GM18502 (cell line): ENCODE measurements at regions not wholly inside any gene's neighbourhood (a gene's known extent, or its start where the extent isn't known, plus 50 kb on each side); places are given as distances from the start of the nearest gene placed in this dataset.

Source experiments
- ATAC-seq: cut with Tn5 transposase; IDR thresholded peaks from one replicate; pipeline ENCODE4 v1.9.1; 2021; ENCODE audit warnings: mild to moderate bottlenecking; ENCODE audit not compliant: unreplicated experiment, poor library complexity

DNA sequence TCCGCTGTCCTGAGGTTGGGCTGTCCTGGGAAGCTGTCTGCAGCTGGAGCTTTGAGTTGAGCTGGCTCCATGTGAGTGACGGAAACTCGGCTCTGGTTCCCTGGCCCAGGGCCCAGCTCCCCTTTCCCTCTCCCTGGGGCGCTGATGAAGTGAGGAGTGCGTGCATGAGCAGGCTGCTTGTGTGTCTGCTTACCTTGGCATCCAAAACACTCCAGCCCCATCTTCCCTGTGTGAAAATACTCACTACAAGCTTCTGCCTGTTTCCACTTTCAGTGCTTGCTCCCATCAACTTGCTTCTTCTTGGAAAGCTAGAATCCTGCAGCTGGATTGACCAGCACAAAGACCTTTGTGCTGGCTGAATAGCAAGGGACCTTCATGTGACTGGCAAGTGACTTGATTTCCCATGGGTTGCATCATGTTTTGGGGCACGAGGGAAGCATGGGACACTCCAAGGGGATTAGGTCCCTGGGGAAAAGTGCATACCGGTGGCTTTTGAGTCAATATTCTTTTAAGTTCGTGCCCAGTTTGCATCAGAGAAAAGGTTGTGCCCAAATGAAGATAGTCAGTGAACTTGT is 198.1 kb downstream of the GADD45G start:
- no peak for ATAC-seq

GRCh38 chr9:89803403-89803802 is 198.6 kb downstream of the GADD45G start:
- ATAC-seq, result no peak

DNA sequence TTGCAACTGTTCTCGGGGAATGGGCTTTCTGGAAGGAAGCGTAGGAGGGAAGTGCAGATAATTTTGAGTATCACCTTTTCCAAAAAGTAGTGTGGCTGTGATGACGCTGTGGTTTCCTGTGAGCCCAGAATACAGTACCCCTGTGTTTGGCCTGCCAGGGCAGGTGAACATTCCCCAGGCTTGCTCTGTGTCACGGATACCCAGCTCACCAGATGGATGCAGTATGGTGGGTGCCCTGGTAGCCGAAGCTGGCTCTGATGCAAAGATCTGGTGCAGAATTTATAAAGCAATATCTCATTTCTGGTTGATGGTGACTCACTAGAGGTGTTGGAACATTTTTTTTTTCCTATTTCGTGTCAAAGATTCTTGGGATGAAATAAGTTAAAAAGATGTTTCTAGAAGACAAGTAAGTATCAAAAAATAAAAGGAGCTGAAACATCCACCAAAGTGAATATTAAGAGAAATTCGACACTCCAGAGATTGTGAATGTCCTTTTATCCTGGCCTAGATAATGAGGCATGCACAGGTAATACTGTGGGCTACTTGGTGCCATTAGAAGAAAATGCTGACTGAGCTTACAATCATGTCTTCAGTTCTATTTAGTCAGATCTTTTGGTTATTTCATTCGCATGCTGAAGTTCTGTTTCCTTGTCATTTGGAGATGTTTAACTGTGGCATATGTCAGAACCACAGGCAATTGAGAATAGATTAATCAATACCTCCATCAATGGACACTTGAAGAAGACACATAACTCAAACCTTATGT is 200.1 kb downstream of the GADD45G start:
- ATAC-seq, result no peak

- ATAC-seq, result no peak
Observed at GRCh38 chr9:89805571-89806292, 200.9 kb downstream of the GADD45G start.

DNA sequence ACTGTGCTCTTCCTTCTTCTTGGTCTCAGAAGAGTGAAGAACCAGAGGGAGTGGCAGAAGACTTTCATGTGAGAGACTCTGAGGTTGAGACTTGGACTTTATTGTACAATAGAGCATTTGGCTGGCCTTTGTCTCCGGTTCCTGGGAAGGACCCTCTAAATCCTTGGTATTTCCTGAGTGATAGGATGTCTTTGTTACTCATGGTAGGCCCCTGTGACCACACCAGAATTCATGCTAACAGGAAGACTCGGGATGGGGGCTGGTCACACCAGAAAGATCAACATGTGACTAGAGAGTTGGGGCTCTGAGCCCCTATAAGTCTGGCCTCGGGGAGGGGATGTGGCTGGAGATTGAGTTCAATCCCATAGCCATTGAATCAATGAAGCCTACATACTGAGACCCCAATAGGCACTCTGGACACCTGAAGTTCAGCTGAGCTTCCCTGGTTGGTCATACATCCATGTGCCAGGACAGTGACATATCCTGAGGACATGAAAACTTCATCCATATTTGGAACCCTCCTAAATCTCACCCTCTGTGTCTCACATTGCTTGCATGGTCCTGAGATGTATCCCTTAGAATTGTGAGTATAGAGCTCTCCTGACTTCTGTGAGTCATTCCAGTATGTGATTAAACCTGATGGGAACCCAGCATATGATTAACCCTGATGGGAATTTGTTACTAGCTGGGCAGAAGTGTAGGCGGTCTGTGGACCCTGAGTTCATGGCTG is 201.7 kb downstream of the GADD45G start:
- ATAC-seq, result no peak

- ATAC-seq, result no peak
Observed at GRCh38 chr9:89807101-89807395, 202.2 kb downstream of the GADD45G start.

DNA sequence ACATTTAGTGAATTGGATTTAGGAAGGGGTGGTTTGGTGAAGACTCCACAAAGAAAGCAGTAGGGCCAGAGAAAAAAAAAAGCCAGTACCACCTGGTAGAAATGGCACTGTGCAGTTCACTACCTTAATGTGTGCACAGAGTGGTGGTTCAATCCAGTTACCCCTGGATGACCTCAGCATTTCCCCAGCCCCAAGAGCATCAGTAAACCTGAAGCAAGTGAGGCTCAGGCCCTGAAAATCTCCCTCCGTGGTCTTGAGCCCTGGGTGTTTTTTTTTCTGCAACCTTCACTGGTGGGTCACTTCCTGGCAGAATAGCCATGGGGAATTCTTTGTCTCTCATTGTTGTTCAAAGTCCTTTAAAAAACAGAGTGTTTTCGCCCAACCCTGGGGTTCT is 202.9 kb downstream of the GADD45G start:
- no peak for ATAC-seq

DNA sequence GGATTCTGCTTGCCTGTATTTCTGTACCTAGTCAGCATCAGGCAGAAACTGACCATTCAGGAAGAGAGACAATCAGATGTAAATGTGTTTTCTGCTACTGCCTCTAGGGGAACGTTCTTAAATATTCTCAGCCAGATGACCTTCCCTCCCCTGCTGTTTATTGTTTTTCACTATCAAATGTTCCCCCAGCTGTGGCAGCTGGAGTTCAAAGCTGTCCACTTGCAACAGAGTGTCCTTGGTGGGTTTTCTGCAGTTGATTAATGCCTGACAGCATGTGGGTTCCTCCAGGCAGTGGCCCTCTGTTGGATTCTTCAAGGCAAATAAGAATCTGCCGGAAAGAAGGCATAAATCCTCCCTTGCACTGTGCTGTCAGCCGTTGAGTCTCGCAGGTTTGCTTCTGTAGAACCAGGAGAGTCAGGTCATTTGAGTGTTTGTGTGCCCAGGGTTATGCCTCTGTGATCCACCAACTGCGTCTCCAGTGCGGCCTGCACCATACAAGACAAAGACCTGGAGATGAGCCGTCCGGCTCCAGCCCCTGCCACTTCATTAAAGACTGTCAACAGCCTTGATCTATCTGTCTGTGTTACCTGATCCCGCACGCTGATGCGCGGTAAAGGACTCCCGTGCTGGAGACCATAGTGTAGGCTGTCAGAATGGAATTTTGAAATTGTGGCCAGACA is 203.4 kb downstream of the GADD45G start:
- no peak for ATAC-seq

- ATAC-seq, result no peak
Observed at GRCh38 chr9:89808756-89809181, 204.0 kb downstream of the GADD45G start.

- no peak for ATAC-seq
Observed at GRCh38 chr9:89810431-89810830, 205.6 kb downstream of the GADD45G start.

- no peak for ATAC-seq
Observed at GRCh38 chr9:89811356-89811755, 206.5 kb downstream of the GADD45G start.

GRCh38 chr9:89811886-89812450 is 207.2 kb downstream of the GADD45G start:
- no peak for ATAC-seq

GRCh38 chr9:89812556-89813181 is 207.9 kb downstream of the GADD45G start:
- no peak for ATAC-seq

DNA sequence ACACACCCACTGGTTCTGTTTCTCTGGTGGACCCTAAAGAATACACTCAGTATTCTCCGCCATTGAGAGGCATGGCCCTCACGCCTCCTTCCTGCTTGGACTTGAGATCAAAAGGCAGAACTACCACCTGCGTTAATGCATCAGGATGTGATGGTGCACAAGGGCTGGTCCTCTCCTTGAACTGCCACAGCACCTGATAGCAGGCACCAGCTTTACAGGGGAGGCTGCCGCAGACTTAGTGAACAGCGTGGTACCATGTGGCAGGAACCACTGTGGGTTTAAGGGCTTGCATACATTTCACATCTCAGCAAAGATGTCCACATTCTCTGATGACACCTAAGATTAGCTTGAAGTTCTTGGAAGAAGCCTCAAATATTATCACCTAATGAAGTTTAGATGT is 208.7 kb downstream of the GADD45G start:
- no peak for ATAC-seq

- no peak for ATAC-seq
Observed at GRCh38 chr9:89814340-89815040, 209.7 kb downstream of the GADD45G start.

DNA sequence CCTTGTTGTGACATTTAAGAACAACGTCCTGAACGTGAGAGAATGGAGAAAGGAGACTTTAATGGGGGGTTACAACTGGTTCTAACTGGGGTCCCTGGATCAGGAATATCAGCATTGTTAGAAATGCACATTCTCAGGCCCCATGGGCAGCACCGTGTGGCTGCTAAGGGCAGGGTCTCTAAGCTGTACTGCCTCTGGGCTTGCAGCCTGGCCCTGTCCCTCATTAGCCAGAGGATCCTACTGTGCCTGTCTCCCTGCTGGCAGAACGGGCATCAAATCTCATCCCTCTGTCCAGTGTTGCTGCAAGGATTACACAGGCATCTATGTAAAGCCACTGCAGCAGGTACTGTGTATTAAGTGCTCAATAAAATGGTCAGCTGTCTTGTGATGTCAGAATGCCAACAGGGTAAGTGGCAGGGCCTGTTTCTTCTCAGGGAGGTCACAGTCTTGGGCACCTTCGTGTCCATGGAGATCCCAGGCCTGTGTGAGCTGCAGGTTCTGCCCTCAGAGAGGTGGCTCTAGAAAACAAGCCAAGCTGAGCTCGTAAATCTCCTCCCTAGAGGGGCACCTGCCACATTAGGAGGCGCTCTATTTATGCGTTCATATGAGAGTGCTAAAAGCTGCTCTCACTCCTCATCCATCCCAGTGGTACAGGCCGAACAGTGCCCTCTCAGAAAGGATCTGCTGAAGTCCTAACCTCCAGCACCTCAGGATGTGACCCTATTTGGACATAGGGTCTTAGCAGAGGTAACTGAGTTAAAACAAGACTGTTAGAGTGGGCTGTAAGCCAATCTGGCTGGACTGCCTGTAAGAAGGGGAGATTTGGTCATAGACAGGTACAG is 210.5 kb downstream of the GADD45G start:
- peak; percentile 51 for ATAC-seq

DNA sequence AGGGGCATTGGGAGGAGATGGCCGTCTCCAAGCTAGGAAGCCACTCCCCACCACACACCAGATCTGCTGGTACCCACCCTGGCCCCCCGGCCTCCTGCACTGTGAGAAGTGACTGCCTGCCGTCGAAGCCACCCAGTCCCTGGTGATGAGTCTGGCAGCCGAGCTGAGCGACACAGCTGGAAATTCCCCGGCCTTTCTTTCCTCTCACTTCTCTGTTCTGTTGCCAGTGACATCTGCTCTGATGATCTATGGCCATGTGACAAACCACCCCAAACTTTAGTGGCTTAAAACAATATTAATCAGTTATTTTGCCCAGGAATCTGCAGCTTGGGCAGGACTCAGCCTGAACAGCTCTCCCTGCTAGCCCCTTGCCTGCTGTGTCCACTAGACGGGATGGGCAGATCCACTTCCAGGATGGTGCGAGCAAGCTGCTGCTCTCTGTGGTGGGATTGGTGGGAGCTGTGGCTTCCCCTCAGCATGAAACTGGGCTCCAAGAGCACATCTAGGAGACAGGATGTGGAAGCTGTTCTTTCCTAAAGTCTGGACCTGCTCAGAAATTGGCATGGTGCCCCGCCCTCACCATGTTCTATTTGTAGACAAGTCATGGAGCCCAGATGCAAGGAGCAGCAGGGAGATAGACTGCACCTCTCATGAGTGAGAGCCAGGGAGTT is 211.2 kb downstream of the GADD45G start:
- peak; percentile 92 for ATAC-seq
